Skeletal muscle tissue (tissue), 3 donors: ENCODE measurements at regions not wholly inside any gene's neighbourhood (a gene's known extent, or its start where the extent isn't known, plus 50 kb on each side); places are given as distances from the start of the nearest gene placed in this dataset.

Source experiments
- H3K27ac ChIP-seq: one replicate; pipeline ENCODE4 v1.7.0; 2013; ENCODE audit warnings: mild to moderate bottlenecking, low read depth, low read length, inconsistent platforms
- H3K27me3 ChIP-seq, 3 donors: one replicate each; pipeline ENCODE4 v1.7.0; 2013; ENCODE audit warnings: low read length in 3 of 3; ENCODE audit not compliant: control insufficient read depth in 3 of 3, insufficient read depth in 3 of 3
- H3K36me3 ChIP-seq, 3 donors: one replicate each; pipeline ENCODE4 v1.7.0; 2013; ENCODE audit warnings: low read length in 3 of 3; ENCODE audit not compliant: control insufficient read depth in 3 of 3, insufficient read depth in 3 of 3
- H3K4me1 ChIP-seq, 3 donors: one replicate each; pipeline ENCODE4 v1.7.0; 2013; ENCODE audit warnings: low read length in 3 of 3, mild to moderate bottlenecking in 3 of 3; ENCODE audit not compliant: control insufficient read depth in 3 of 3, insufficient read depth in 3 of 3
- H3K4me3 ChIP-seq, 3 donors: one replicate each; pipeline ENCODE4 v1.7.0; 2013; ENCODE audit warnings: low read length in 3 of 3
- H3K9ac ChIP-seq, 3 donors: one replicate each; pipeline ENCODE4 v1.7.0; 2013; ENCODE audit warnings: low read length in 3 of 3, mild to moderate bottlenecking in 3 of 3, moderate library complexity in 2 of 3, low read depth in 1 of 3
- H3K9me3 ChIP-seq, 3 donors: one replicate each; pipeline ENCODE4 v1.7.0; 2013; ENCODE audit warnings: low read length in 3 of 3; ENCODE audit not compliant: control insufficient read depth in 3 of 3
- donor health status: Osteomylitis.

- no peak overlapping the region for H3K27ac ChIP-seq
- H3K9me3 ChIP-seq = no peaks in the 10 kb centered on the region
- no peak overlapping the region for H3K4me3 ChIP-seq
- H3K4me1 ChIP-seq = no peaks in the 10 kb centered on the region
- no peaks in the 10 kb centered on the region for H3K27me3 ChIP-seq
- H3K36me3 ChIP-seq = no peaks in the 10 kb centered on the region
- no peak overlapping the region for H3K9ac ChIP-seq
Observed at GRCh38 chr14:87170179-87170578, 822.8 kb downstream of the GALC start.

GRCh38 chr14:87169362-87169761 is 823.6 kb downstream of the GALC start:
- Histone ChIP-seq H3K9ac (no peak overlapping the region), H3K36me3 (no peaks in the 10 kb centered on the region), H3K9me3 (no peaks in the 10 kb centered on the region), H3K4me3 (no peak overlapping the region), H3K4me1 (no peaks in the 10 kb centered on the region), H3K27ac (no peak overlapping the region), H3K27me3 (no peaks in the 10 kb centered on the region)

DNA sequence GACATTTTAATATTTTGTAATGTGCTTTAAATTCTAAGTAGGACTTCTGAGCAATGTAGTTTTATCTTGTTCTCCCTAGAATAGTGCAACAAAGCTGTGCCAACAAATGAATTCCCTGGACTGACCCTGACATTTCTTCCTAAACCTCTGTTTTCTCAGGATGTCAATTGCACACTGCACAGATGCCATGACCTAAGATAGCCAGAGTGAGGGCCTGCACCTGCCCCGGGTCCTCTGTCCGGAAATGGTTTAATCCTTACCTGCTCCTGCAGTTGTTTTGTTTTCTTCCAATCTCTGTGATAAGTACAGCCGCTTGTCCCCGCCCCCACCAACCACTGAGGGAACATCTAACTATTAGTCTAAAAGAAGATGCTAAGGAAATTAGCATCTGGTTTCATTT is 831.5 kb downstream of the GALC start:
- Histone ChIP-seq H3K27me3 (no peaks in the 10 kb centered on the region), H3K36me3 (no peaks in the 10 kb centered on the region), H3K4me3 (no peak overlapping the region), H3K9me3 (no peaks in the 10 kb centered on the region), H3K27ac (no peak overlapping the region), H3K4me1 (no peaks in the 10 kb centered on the region), H3K9ac (no peak overlapping the region)

DNA sequence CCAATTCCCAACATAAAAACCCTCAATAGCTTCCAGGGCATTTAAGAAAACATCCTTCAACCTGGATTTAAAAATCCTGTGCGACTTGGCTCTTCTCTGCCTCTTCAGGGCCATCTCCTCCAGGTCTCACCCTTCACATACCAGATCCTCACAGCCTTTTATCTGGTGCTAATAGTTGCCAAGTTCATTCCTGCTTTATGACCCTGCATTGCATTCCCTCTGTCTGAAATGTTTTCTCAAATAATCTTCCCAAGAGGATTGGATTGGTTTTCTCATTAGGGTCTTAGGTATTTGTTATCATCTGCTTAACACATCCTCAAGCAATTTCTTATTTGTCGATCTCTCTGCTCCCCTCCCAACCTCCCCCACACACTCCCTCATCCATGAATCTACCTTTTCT is 832.0 kb downstream of the GALC start:
- no peaks in the 10 kb centered on the region for H3K4me1 ChIP-seq
- no peaks in the 10 kb centered on the region for H3K9me3 ChIP-seq
- H3K27me3 ChIP-seq = no peaks in the 10 kb centered on the region
- no peaks in the 10 kb centered on the region for H3K36me3 ChIP-seq
- no peak overlapping the region for H3K4me3 ChIP-seq
- no peak overlapping the region for H3K27ac ChIP-seq
- H3K9ac ChIP-seq = no peak overlapping the region

GRCh38 chr14:87158283-87158682 is 834.7 kb downstream of the GALC start:
- H3K4me3 ChIP-seq = no peak overlapping the region
- no peak overlapping the region for H3K9ac ChIP-seq
- H3K9me3 ChIP-seq = no peaks in the 10 kb centered on the region

DNA sequence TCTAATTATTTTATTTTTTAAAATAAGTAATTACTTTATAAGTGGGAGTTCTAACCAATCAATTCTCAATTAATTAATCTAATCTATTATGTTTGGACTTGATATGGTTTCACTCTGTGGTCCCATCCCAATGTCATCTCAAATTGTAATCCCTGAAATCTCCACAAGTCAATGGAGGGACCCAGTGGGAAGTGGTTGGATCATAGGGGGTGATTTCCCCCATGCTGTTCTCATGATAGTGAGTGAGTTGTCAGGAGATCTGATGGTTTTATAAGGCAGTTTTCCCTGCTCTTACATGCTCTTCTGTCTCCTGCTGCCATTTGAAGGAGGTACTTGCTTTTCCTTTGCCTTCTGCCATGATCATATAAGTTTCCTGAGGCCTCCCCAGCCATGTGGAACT is 836.1 kb downstream of the GALC start:
- no peak overlapping the region for H3K4me3 ChIP-seq
- no peak overlapping the region for H3K9ac ChIP-seq
- H3K36me3 ChIP-seq = no peaks in the 10 kb centered on the region
- no peak overlapping the region for H3K27ac ChIP-seq
- no peaks in the 10 kb centered on the region for H3K9me3 ChIP-seq
- H3K27me3 ChIP-seq = no peaks in the 10 kb centered on the region
- H3K4me1 ChIP-seq = no peaks in the 10 kb centered on the region

More at GRCh38 chr14:87158283-87158682, 834.7 kb downstream of the GALC start:
- Histone ChIP-seq H3K36me3 (no peaks in the 10 kb centered on the region), H3K27me3 (no peaks in the 10 kb centered on the region), H3K27ac (no peak overlapping the region), H3K4me1 (no peaks in the 10 kb centered on the region)

- no peaks in the 10 kb centered on the region for H3K27me3 ChIP-seq
- H3K4me1 ChIP-seq = no peaks in the 10 kb centered on the region
- no peaks in the 10 kb centered on the region for H3K9me3 ChIP-seq
- H3K27ac ChIP-seq = no peak overlapping the region
- H3K9ac ChIP-seq = no peak overlapping the region
- H3K4me3 ChIP-seq = no peak overlapping the region
- H3K36me3 ChIP-seq = no peaks in the 10 kb centered on the region
Observed at GRCh38 chr14:87155856-87156488, 837.0 kb downstream of the GALC start.

DNA sequence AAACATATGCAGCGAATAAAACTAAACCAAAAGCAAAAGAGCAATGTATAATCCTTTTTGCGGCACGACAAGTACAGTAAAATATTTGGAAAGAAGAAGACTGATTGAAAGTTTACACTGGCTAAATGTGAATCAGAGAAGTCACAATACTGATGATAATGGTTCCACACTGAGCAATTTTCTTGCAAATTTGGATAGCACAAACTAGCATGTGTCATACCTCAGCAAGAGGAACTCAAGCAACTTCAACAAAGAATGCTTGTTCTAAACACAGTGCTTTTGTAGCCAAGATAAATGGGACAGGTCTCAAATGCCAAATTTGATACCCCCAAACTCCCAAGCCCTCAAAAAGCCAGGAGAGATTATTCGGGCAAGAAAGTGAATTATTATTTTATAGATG is 839.1 kb downstream of the GALC start:
- no peak overlapping the region for H3K27ac ChIP-seq
- no peak overlapping the region for H3K4me3 ChIP-seq
- no peaks in the 10 kb centered on the region for H3K4me1 ChIP-seq
- H3K36me3 ChIP-seq = no peaks in the 10 kb centered on the region
- H3K27me3 ChIP-seq = no peaks in the 10 kb centered on the region
- no peak overlapping the region for H3K9ac ChIP-seq
- no peaks in the 10 kb centered on the region for H3K9me3 ChIP-seq

GRCh38 chr14:87153391-87153790 is 839.6 kb downstream of the GALC start:
- H3K9me3 ChIP-seq = no peaks in the 10 kb centered on the region
- H3K27ac ChIP-seq = no peak overlapping the region

DNA sequence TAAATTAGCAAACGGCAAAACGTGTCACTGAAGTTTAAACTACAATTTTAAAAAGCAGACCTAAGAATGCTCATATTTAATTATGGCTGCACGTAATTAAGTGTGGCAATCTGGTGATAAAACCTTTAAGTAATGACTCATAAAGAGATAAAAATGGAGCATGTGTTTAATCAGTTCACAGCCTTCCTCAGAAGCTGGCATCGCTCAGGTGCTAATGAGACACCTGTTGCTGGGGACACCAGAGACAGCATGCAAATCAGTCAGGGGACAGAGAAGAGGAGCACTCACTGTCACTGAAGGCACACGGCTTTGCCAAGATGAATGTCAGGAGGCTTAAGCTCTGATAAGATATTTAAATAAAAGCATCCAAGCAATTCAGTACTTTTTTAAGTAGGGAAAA is 840.3 kb downstream of the GALC start:
- Histone ChIP-seq H3K36me3 (no peaks in the 10 kb centered on the region), H3K9me3 (no peaks in the 10 kb centered on the region), H3K27me3 (no peaks in the 10 kb centered on the region), H3K4me3 (no peak overlapping the region), H3K4me1 (no peaks in the 10 kb centered on the region), H3K9ac (no peak overlapping the region), H3K27ac (no peak overlapping the region)

More at GRCh38 chr14:87153391-87153790, 839.6 kb downstream of the GALC start:
- Histone ChIP-seq H3K4me3 (no peak overlapping the region), H3K36me3 (no peaks in the 10 kb centered on the region), H3K9ac (no peak overlapping the region), H3K4me1 (no peaks in the 10 kb centered on the region), H3K27me3 (no peaks in the 10 kb centered on the region)
